ENCODE measurements at regions not wholly inside any gene's neighbourhood (a gene's known extent, or its start where the extent isn't known, plus 50 kb on each side); places are given as distances from the start of the nearest gene placed in this dataset.

GRCh38 chr1:98197356-98197755 is 276.5 kb upstream of the DPYD start:
- Histone ChIP-seq H3K4me3 (ENCODE audit: low read depth in 2 of 2, low read length in 1 of 2) (no peak overlapping the region), H3K9me3 (no peaks in the 10 kb centered on the region), H2AFZ (ENCODE audit: low read depth) (no peak overlapping the region), H3K36me3 (replicated peaks in 1 of 2; ENCODE audit: control insufficient read depth in 1 of 2, insufficient read depth in 2 of 2, low read length in 1 of 2) (no peaks in the 10 kb centered on the region), H3K27ac (ENCODE audit: low read depth in 2 of 2, low read length in 1 of 2) (no peak overlapping the region), H3K4me1 (ENCODE audit: control insufficient read depth in 1 of 2, insufficient read depth in 2 of 2, low read depth in 1 of 2, low read length in 1 of 2) (peaks cover 0 to 5% of the 10 kb centered on the region in 2 experiments; a peak in 2 of 4 replicates), H3F3A (replicated peaks; ENCODE audit: insufficient read depth) (peaks cover 10% of the 10 kb centered on the region), H3K4me2 (no peak overlapping the region), H4K20me1 (ENCODE audit: insufficient read depth) (no peaks in the 10 kb centered on the region), H3K27me3 (ENCODE audit: insufficient read depth) (no peaks in the 10 kb centered on the region), H3K79me2 (ENCODE audit: insufficient read depth) (no peaks in the 10 kb centered on the region), H3K9me2 (no peaks in the 10 kb centered on the region), H3K9ac (no peak overlapping the region)
- CTCF ChIA-PET = interaction anchor here (1.5 kb wide), 1 partner anchor 63 kb away, joined by 4 read pairs; no protein-coding TSS in a partner anchor
- POLR2A ChIA-PET = no interaction called here
- TF ChIP-seq USF2 (IDR thresholded peaks at IDR 0.05; ENCODE audit: borderline replicate concordance, low read depth, low read length) = no peak
- 85% methylated on average over 3 of the region's 3 CpGs for WGBS (ENCODE audit: low lambda C conversion rate)
- DNase-seq = no peak

- H3K79me2 ChIP-seq (ENCODE audit: insufficient read depth) = no peaks in the 10 kb centered on the region
- TF ChIP-seq NRF1 (IDR thresholded peaks at IDR 0.05; ENCODE audit: low read depth, low read length) (no peak), ZBTB33 (IDR thresholded peaks at IDR 0.05; ENCODE audit: borderline replicate concordance, low read depth) (no peak), RFX5 (IDR thresholded peaks at IDR 0.05; ENCODE audit: low read length) (no peak), TCF12 (IDR thresholded peaks at IDR 0.05) (no peak), EP300 (IDR thresholded peaks at IDR 0.05; ENCODE audit: borderline replicate concordance in 1 of 2, low read depth in 1 of 2, low read length in 1 of 2) (no peak), ELF1 (IDR thresholded peaks at IDR 0.05) (no peak), POLR2AphosphoS5 (IDR thresholded peaks at IDR 0.05; ENCODE audit: low read depth, low read length) (no peak)
- no peak for DNase-seq
These were observed 275.2 kb upstream of the DPYD start for GRCh38 chr1:98196012-98196411.

GRCh38 chr1:98188774-98189173 is 267.9 kb upstream of the DPYD start:
- Histone ChIP-seq H3K4me3 (ENCODE audit: low read depth in 2 of 2, low read length in 1 of 2) (no peak overlapping the region), H2AFZ (ENCODE audit: low read depth) (no peak overlapping the region), H3K4me1 (ENCODE audit: control insufficient read depth in 1 of 2, insufficient read depth in 2 of 2, low read depth in 1 of 2, low read length in 1 of 2) (no peaks in the 10 kb centered on the region), H3K36me3 (replicated peaks in 1 of 2; ENCODE audit: control insufficient read depth in 1 of 2, insufficient read depth in 2 of 2, low read length in 1 of 2) (no peaks in the 10 kb centered on the region), H4K20me1 (ENCODE audit: insufficient read depth) (no peaks in the 10 kb centered on the region), H3K79me2 (ENCODE audit: insufficient read depth) (no peaks in the 10 kb centered on the region), H3F3A (replicated peaks; ENCODE audit: insufficient read depth) (no peaks in the 10 kb centered on the region), H3K9me3 (no peaks in the 10 kb centered on the region), H3K27me3 (ENCODE audit: insufficient read depth) (no peaks in the 10 kb centered on the region), H3K27ac (ENCODE audit: low read depth in 2 of 2, low read length in 1 of 2) (no peak overlapping the region), H3K9ac (no peak overlapping the region), H3K9me2 (no peaks in the 10 kb centered on the region; the same call in 1 of the 2 replicates), H3K4me2 (no peak overlapping the region)
- ChIA-PET POLR2A (no interaction called here), CTCF (no interaction called here)
- no peak for DNase-seq
- TF ChIP-seq JUND (IDR thresholded peaks at IDR 0.05) (no peak), TCF12 (IDR thresholded peaks at IDR 0.05) (no peak), GABPA (IDR thresholded peaks at IDR 0.05; ENCODE audit: low read depth) (no peak), FOXM1 (IDR thresholded peaks at IDR 0.05; ENCODE audit: low read depth) (no peak), MAX (IDR thresholded peaks at IDR 0.05; ENCODE audit: low read depth) (no peak), RXRA (IDR thresholded peaks at IDR 0.05; ENCODE audit: borderline replicate concordance, low read depth) (no peak), USF1 (IDR thresholded peaks at IDR 0.05; ENCODE audit: borderline replicate concordance, low read depth) (no peak), SIN3A (IDR thresholded peaks at IDR 0.05; ENCODE audit: borderline replicate concordance, low read depth, low read length) (no peak), NFIC (IDR thresholded peaks at IDR 0.05; ENCODE audit: borderline replicate concordance) (no peak), ELF1 (IDR thresholded peaks at IDR 0.05) (no peak), MEF2A (IDR thresholded peaks at IDR 0.05; ENCODE audit: borderline replicate concordance, low read depth) (no peak), RFX5 (IDR thresholded peaks at IDR 0.05; ENCODE audit: low read length) (no peak), EP300 (IDR thresholded peaks at IDR 0.05; ENCODE audit: borderline replicate concordance in 1 of 2, low read depth in 1 of 2, low read length in 1 of 2) (no peak), CHD2 (IDR thresholded peaks at IDR 0.05; ENCODE audit: low read length, partially characterized antibody) (no peak)
- 94% methylated on average over 1 of the region's 1 CpG for WGBS (ENCODE audit: low lambda C conversion rate)

More at GRCh38 chr1:98196012-98196411, 275.2 kb upstream of the DPYD start:
- no peak overlapping the region for H3K4me3 ChIP-seq (ENCODE audit: low read depth in 2 of 2, low read length in 1 of 2)
- no peaks in the 10 kb centered on the region for H3F3A ChIP-seq (replicated peaks; ENCODE audit: insufficient read depth)
- H3K36me3 ChIP-seq (replicated peaks in 1 of 2; ENCODE audit: control insufficient read depth in 1 of 2, insufficient read depth in 2 of 2, low read length in 1 of 2) = no peaks in the 10 kb centered on the region
- no peaks in the 10 kb centered on the region for H3K4me1 ChIP-seq (ENCODE audit: control insufficient read depth in 1 of 2, insufficient read depth in 2 of 2, low read depth in 1 of 2, low read length in 1 of 2)
- H3K4me2 ChIP-seq = no peak overlapping the region
- no peak overlapping the region for H3K27ac ChIP-seq (ENCODE audit: low read depth in 2 of 2, low read length in 1 of 2)
- H3K27me3 ChIP-seq (ENCODE audit: insufficient read depth) = no peaks in the 10 kb centered on the region
- ChIA-PET POLR2A (no interaction called here), CTCF (interaction anchor here (1.5 kb wide), 1 partner anchor 65 kb away, joined by 4 read pairs; no protein-coding TSS in a partner anchor)
- H3K9me2 ChIP-seq = no peaks in the 10 kb centered on the region
- 98% methylated on average over 2 of the region's 2 CpGs for WGBS (ENCODE audit: low lambda C conversion rate)
- H4K20me1 ChIP-seq (ENCODE audit: insufficient read depth) = no peaks in the 10 kb centered on the region
- H2AFZ ChIP-seq (ENCODE audit: low read depth) = no peak overlapping the region
- no peaks in the 10 kb centered on the region for H3K9me3 ChIP-seq
- H3K9ac ChIP-seq = no peak overlapping the region
